ENCODE measurements at regions not wholly inside any gene's neighbourhood (a gene's known extent, or its start where the extent isn't known, plus 50 kb on each side); places are given as distances from the start of the nearest gene placed in this dataset.

DNA sequence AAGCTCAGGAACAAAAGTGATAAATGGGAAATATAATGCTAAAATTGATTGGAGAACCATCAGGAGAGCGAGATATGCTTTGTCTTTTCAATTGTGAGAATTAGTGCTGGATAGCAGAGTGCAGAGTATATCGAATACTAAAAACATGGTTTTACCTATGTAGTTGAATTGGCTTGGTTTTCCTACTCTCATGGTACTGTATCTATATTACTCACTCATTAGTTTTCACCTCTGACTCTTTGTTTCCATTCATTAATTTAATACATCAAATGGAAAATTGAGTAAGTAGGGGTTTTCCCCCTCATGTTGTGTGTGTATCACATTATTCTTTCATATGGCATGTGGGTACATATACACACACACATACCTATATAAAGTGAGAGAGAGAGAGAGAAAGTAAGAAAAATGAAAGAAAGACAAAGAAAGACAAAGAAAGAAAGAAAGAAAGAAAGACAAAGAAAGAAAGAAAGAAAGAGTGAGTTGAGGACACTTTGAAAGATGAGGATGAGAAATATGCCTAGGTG lies 1574.5 kb downstream of the MRPL39 start:
- no peak for FAIRE-seq

GRCh38 chr21:24027396-24027795 lies 1579.9 kb downstream of the MRPL39 start:
- H3K9me3 ChIP-seq (ENCODE audit: control insufficient read depth, low read depth, low read length): no peaks in the 10 kb centered on the region
- H3K27ac ChIP-seq (ENCODE audit: control insufficient read depth, insufficient read depth, low read length): no peak overlapping the region
- no peak overlapping the region for H3K4me2 ChIP-seq (ENCODE audit: control insufficient read depth, extremely low read depth, insufficient read depth, low read depth, low read length)
- no peak overlapping the region for H3K4me3 ChIP-seq (ENCODE audit: control insufficient read depth in 2 of 3, extremely low read depth in 1 of 3, insufficient read depth in 2 of 3, low read depth in 1 of 3, low read length in 3 of 3)
- H3K27me3 ChIP-seq (ENCODE audit: control insufficient read depth, extremely low read depth, insufficient read depth, low read length): no peaks in the 10 kb centered on the region
- no peaks in the 10 kb centered on the region for H3K36me3 ChIP-seq (ENCODE audit: control insufficient read depth in 2 of 2, extremely low read depth in 1 of 2, insufficient read depth in 2 of 2, low read length in 2 of 2)
- TF ChIP-seq EZH2 (IDR thresholded peaks at IDR 0.05; ENCODE audit: low read length) (no peak), CTCF (optimal IDR thresholded peaks at IDR 0.05 in 1 of 3, IDR thresholded peaks at IDR 0.05 in 1 of 3, conservative IDR thresholded peaks at IDR 0.05 in 1 of 3; ENCODE audit: extremely low read depth in 1 of 3, insufficient read depth in 2 of 3, low read length in 3 of 3) (no peak)
- dilution Hi-C loops (cut with MboI; ENCODE audit: extremely low pct_ligation_motif_present, low sequenced_read_pairs): no loop called here
- H3K9me1 ChIP-seq (ENCODE audit: control insufficient read depth, extremely low read depth, insufficient read depth, low read length): no peaks in the 10 kb centered on the region
- no peaks in the 10 kb centered on the region for H3K79me2 ChIP-seq (ENCODE audit: control insufficient read depth, insufficient read depth, low read length)
- no peak overlapping the region for H3K9ac ChIP-seq (ENCODE audit: control insufficient read depth, extremely low read depth, insufficient read depth, low read length)
- H3K4me1 ChIP-seq (ENCODE audit: control insufficient read depth, extremely low read depth, insufficient read depth, low read length): no peaks in the 10 kb centered on the region
- no peak overlapping the region for H2AFZ ChIP-seq (ENCODE audit: control insufficient read depth, low read length)
- FAIRE-seq (no peak), DNase-seq (ENCODE audit: low read depth, low spot score) (no peak)
- no peaks in the 10 kb centered on the region for H4K20me1 ChIP-seq (ENCODE audit: control insufficient read depth, extremely low read depth, insufficient read depth, low read length)

More for the DNA sequence above, 1574.5 kb downstream of the MRPL39 start:
- H3K27ac ChIP-seq (ENCODE audit: control insufficient read depth, insufficient read depth, low read length): no peak overlapping the region
- no peaks in the 10 kb centered on the region for H3K27me3 ChIP-seq (ENCODE audit: control insufficient read depth, extremely low read depth, insufficient read depth, low read length)
- no peak overlapping the region for H3K4me2 ChIP-seq (ENCODE audit: control insufficient read depth, extremely low read depth, insufficient read depth, low read depth, low read length)
- H4K20me1 ChIP-seq (ENCODE audit: control insufficient read depth, extremely low read depth, insufficient read depth, low read length): no peaks in the 10 kb centered on the region
- H3K36me3 ChIP-seq (ENCODE audit: control insufficient read depth in 2 of 2, extremely low read depth in 1 of 2, insufficient read depth in 2 of 2, low read length in 2 of 2): no peaks in the 10 kb centered on the region
- no peak overlapping the region for H3K9ac ChIP-seq (ENCODE audit: control insufficient read depth, extremely low read depth, insufficient read depth, low read length)
- dilution Hi-C loops (cut with MboI; ENCODE audit: extremely low pct_ligation_motif_present, low sequenced_read_pairs): no loop called here
- TF ChIP-seq EZH2 (IDR thresholded peaks at IDR 0.05; ENCODE audit: low read length) (no peak), CTCF (optimal IDR thresholded peaks at IDR 0.05 in 1 of 3, IDR thresholded peaks at IDR 0.05 in 1 of 3, conservative IDR thresholded peaks at IDR 0.05 in 1 of 3; ENCODE audit: extremely low read depth in 1 of 3, insufficient read depth in 2 of 3, low read length in 3 of 3) (no peak)
- no peaks in the 10 kb centered on the region for H3K79me2 ChIP-seq (ENCODE audit: control insufficient read depth, insufficient read depth, low read length)
- H3K9me3 ChIP-seq (ENCODE audit: control insufficient read depth, low read depth, low read length): no peaks in the 10 kb centered on the region
- H3K9me1 ChIP-seq (ENCODE audit: control insufficient read depth, extremely low read depth, insufficient read depth, low read length): no peaks in the 10 kb centered on the region
- no peaks in the 10 kb centered on the region for H3K4me1 ChIP-seq (ENCODE audit: control insufficient read depth, extremely low read depth, insufficient read depth, low read length)
- DNase-seq (ENCODE audit: low read depth, low spot score): no peak
- H3K4me3 ChIP-seq (ENCODE audit: control insufficient read depth in 2 of 3, extremely low read depth in 1 of 3, insufficient read depth in 2 of 3, low read depth in 1 of 3, low read length in 3 of 3): no peak overlapping the region
- no peak overlapping the region for H2AFZ ChIP-seq (ENCODE audit: control insufficient read depth, low read length)

Data from keratinocyte (primary cell).